ENCODE measurements at regions not wholly inside any gene's neighbourhood (a gene's known extent, or its start where the extent isn't known, plus 50 kb on each side); places are given as distances from the start of the nearest gene placed in this dataset.
"Not testable (repeated sequence)": the region's sequence is repeated elsewhere in the genome, so short reads cannot be mapped to it uniquely, and the experiment has no call there.

DNA sequence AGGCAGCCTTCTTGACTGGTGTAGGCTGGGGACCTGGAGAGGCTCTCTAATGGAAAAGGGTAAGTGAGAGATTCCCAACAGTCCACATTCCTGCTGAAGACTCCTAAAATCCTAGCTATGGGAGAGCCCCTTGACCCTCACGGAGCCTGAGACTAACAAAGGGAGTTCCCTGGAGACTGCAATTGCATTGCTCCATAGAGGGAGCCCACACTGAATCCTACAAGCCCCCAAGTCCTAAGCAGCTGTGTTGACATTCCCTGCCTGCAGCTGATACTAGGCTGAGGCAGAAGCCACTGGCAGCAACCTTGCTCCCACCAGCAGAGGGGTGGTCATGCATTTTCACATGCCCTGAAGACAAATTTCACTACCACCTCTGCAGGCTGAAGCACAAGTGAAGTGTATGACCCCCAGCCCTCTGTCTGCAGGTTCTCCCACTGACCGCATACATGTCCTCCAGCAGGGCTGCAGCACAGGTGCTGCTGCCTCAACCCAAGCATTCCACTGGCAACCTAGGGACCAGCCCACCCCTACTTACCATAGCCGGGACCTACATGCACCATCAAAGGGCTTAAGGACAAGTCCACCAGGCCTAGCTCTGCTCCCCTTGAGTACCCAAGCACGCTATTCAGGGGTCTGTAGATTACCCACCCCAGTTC is 130.3 kb upstream of the SLC13A1 start:
- Histone ChIP-seq H3K36me3 (replicated peaks; ENCODE audit: insufficient read depth, low read length) (no peaks in the 10 kb centered on the region), H3K27me3 (replicated peaks; ENCODE audit: insufficient read depth, low read length) (no peaks in the 10 kb centered on the region), H3K9me3 (replicated peaks; ENCODE audit: insufficient read depth, low read length) (no peaks in the 10 kb centered on the region), H3K79me2 (ENCODE audit: low read length) (no peaks in the 10 kb centered on the region), H3K9me2 (replicated peaks; ENCODE audit: insufficient read depth, low read length) (no peaks in the 10 kb centered on the region), H4K20me1 (ENCODE audit: insufficient read depth, low read length) (no peaks in the 10 kb centered on the region), H3K4me1 (ENCODE audit: low read length) (peaks cover 4% of the 10 kb centered on the region; the same call in 1 of the 2 replicates), H3K27ac (ENCODE audit: low read length) (no peak overlapping the region), H3F3A (ENCODE audit: insufficient read depth, low read length) (no peaks in the 10 kb centered on the region), H3K4me2 (ENCODE audit: low read depth, low read length) (no peak overlapping the region), H3K9ac (ENCODE audit: low read length) (no peak overlapping the region), H3K4me3 (ENCODE audit: low read length) (no peak overlapping the region), H2AFZ (ENCODE audit: low read length) (no peak overlapping the region)
- TF ChIP-seq CTCF (IDR thresholded peaks at IDR 0.05; ENCODE audit: low read length) (no peak), EZH2phosphoT487 (IDR thresholded peaks at IDR 0.05; ENCODE audit: low read length) (no peak), EZH2 (optimal IDR thresholded peaks at IDR 0.05; ENCODE audit: low read depth, low read length) (no peak)
- DNase-seq: no peak

DNA sequence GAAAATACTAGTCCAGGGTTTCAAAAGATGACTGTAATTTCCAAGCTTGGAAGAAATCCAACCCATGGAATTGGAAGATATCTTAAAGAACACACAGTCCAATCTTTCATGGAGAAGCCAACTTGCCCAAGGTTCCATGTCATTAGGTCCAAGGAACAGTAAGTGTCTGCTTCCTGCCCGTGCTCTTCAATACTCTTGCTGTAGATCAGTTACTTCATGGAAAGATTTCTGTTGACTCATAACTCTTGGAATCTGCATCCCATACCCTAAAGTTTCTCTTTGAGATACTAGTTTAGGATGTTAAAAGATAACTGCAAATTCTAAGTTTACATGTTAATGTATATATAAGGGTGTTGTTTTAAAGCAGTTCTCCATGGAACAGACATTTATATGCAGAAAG is 127.9 kb upstream of the SLC13A1 start:
- H3K36me3 ChIP-seq (replicated peaks; ENCODE audit: insufficient read depth, low read length): no peaks in the 10 kb centered on the region

GRCh38 chr7:123324283-123324682 is 124.5 kb upstream of the SLC13A1 start:
- Histone ChIP-seq H3K4me3 (ENCODE audit: low read length) (no peak overlapping the region), H3K9me2 (replicated peaks; ENCODE audit: insufficient read depth, low read length) (no peaks in the 10 kb centered on the region), H3K79me2 (ENCODE audit: low read length) (no peaks in the 10 kb centered on the region), H3K36me3 (replicated peaks; ENCODE audit: insufficient read depth, low read length) (no peaks in the 10 kb centered on the region), H3F3A (ENCODE audit: insufficient read depth, low read length) (no peaks in the 10 kb centered on the region), H3K27me3 (replicated peaks; ENCODE audit: insufficient read depth, low read length) (no peaks in the 10 kb centered on the region), H3K9me3 (replicated peaks; ENCODE audit: insufficient read depth, low read length) (no peaks in the 10 kb centered on the region), H3K4me1 (ENCODE audit: low read length) (peaks cover 4% of the 10 kb centered on the region; the same call in 1 of the 2 replicates), H3K27ac (ENCODE audit: low read length) (no peak overlapping the region), H2AFZ (ENCODE audit: low read length) (no peak overlapping the region), H3K9ac (ENCODE audit: low read length) (no peak overlapping the region), H3K4me2 (ENCODE audit: low read depth, low read length) (no peak overlapping the region), H4K20me1 (ENCODE audit: insufficient read depth, low read length) (no peaks in the 10 kb centered on the region)
- DNase-seq: no peak
- no peak for TF ChIP-seq EZH2 (optimal IDR thresholded peaks at IDR 0.05; ENCODE audit: low read depth, low read length)
- no peak for TF ChIP-seq CTCF (IDR thresholded peaks at IDR 0.05; ENCODE audit: low read length)
- TF ChIP-seq EZH2phosphoT487 (IDR thresholded peaks at IDR 0.05; ENCODE audit: low read length): no peak

More for the DNA sequence above, 127.9 kb upstream of the SLC13A1 start:
- no peaks in the 10 kb centered on the region for H4K20me1 ChIP-seq (ENCODE audit: insufficient read depth, low read length)
- no peaks in the 10 kb centered on the region for H3K79me2 ChIP-seq (ENCODE audit: low read length)
- H3K9me3 ChIP-seq (replicated peaks; ENCODE audit: insufficient read depth, low read length): no peaks in the 10 kb centered on the region
- no peak overlapping the region for H3K27ac ChIP-seq (ENCODE audit: low read length)
- no peak for DNase-seq
- no peak overlapping the region for H3K9ac ChIP-seq (ENCODE audit: low read length)
- H3K27me3 ChIP-seq (replicated peaks; ENCODE audit: insufficient read depth, low read length): no peaks in the 10 kb centered on the region
- no peaks in the 10 kb centered on the region for H3K9me2 ChIP-seq (replicated peaks; ENCODE audit: insufficient read depth, low read length)
- no peak overlapping the region for H3K4me2 ChIP-seq (ENCODE audit: low read depth, low read length)
- H3K4me3 ChIP-seq (ENCODE audit: low read length): no peak overlapping the region
- no peak overlapping the region for H2AFZ ChIP-seq (ENCODE audit: low read length)
- peaks cover 4% of the 10 kb centered on the region; the same call in 1 of the 2 replicates for H3K4me1 ChIP-seq (ENCODE audit: low read length)
- no peaks in the 10 kb centered on the region for H3F3A ChIP-seq (ENCODE audit: insufficient read depth, low read length)
- no peak for TF ChIP-seq EZH2phosphoT487 (IDR thresholded peaks at IDR 0.05; ENCODE audit: low read length)
- no peak for TF ChIP-seq EZH2 (optimal IDR thresholded peaks at IDR 0.05; ENCODE audit: low read depth, low read length)

DNA sequence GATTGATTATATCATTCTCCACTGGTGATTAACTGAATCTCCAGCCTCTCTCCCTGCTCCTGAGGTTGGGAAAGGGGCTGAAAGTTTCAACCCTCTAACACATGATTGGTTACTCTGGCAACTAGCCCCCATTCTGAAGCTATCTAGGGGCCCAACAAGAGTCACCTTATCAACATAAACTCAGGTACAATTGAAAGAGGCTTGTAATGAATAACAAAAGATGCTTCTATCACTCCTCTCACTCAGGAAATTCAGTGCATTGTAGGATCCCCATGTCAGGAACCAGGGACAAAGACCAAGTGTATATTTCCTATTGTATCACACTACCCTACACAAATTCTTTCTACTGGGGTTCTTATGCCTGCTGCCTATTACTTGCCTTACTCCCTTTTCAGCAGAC is 123.9 kb upstream of the SLC13A1 start:
- Histone ChIP-seq H3K9me2 (replicated peaks; ENCODE audit: insufficient read depth, low read length) (no peaks in the 10 kb centered on the region), H4K20me1 (ENCODE audit: insufficient read depth, low read length) (no peaks in the 10 kb centered on the region), H3K9ac (ENCODE audit: low read length) (no peak overlapping the region), H3K36me3 (replicated peaks; ENCODE audit: insufficient read depth, low read length) (no peaks in the 10 kb centered on the region), H2AFZ (ENCODE audit: low read length) (no peak overlapping the region), H3K4me2 (ENCODE audit: low read depth, low read length) (no peak overlapping the region), H3K79me2 (ENCODE audit: low read length) (no peaks in the 10 kb centered on the region), H3K4me3 (ENCODE audit: low read length) (no peak overlapping the region), H3K4me1 (ENCODE audit: low read length) (peaks cover 4% of the 10 kb centered on the region; the same call in 1 of the 2 replicates), H3K27me3 (replicated peaks; ENCODE audit: insufficient read depth, low read length) (no peaks in the 10 kb centered on the region), H3K27ac (ENCODE audit: low read length) (no peak overlapping the region), H3K9me3 (replicated peaks; ENCODE audit: insufficient read depth, low read length) (no peaks in the 10 kb centered on the region), H3F3A (ENCODE audit: insufficient read depth, low read length) (no peaks in the 10 kb centered on the region)
- no peak for TF ChIP-seq CTCF (IDR thresholded peaks at IDR 0.05; ENCODE audit: low read length)
- no peak for TF ChIP-seq EZH2phosphoT487 (IDR thresholded peaks at IDR 0.05; ENCODE audit: low read length)
- TF ChIP-seq EZH2 (optimal IDR thresholded peaks at IDR 0.05; ENCODE audit: low read depth, low read length): no peak
- no peak for DNase-seq

DNA sequence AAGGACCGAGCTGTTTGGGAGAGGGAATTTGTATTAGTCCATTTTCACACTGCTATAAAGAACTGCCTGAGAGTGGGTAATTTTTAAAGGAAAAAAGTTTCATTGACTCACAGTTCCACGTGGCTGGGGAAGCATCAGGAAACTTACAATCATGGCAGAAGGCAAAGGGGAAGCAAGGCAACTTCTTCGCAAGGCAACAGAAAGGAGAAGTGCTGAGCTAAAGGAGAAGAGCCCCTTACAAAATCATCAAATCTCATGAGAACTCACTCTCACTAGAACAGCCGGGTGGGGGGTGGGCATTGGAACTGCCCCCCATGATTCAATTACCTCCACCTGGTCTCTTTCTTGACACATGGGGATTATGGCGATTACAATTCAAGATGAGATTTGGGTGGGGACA is 121.8 kb upstream of the SLC13A1 start:
- not testable (repeated sequence) for H3K9me2 ChIP-seq (replicated peaks; ENCODE audit: insufficient read depth, low read length); H4K20me1 ChIP-seq (ENCODE audit: insufficient read depth, low read length); H3F3A ChIP-seq (ENCODE audit: insufficient read depth, low read length); H3K9ac ChIP-seq (ENCODE audit: low read length); H3K27me3 ChIP-seq (replicated peaks; ENCODE audit: insufficient read depth, low read length); H3K27ac ChIP-seq (ENCODE audit: low read length); H3K79me2 ChIP-seq (ENCODE audit: low read length); H3K4me3 ChIP-seq (ENCODE audit: low read length); H3K9me3 ChIP-seq (replicated peaks; ENCODE audit: insufficient read depth, low read length); H3K4me2 ChIP-seq (ENCODE audit: low read depth, low read length); H2AFZ ChIP-seq (ENCODE audit: low read length); DNase-seq; H3K4me1 ChIP-seq (ENCODE audit: low read length); H3K36me3 ChIP-seq (replicated peaks; ENCODE audit: insufficient read depth, low read length)

Data from MM.1S (cell line).